H1 (cell line): ENCODE measurements at regions not wholly inside any gene's neighbourhood (a gene's known extent, or its start where the extent isn't known, plus 50 kb on each side); places are given as distances from the start of the nearest gene placed in this dataset.

Source experiments
- SIRT6 ChIP-seq: IDR thresholded peaks from one replicate; pipeline ENCODE4 v1.7.1; 2012; ENCODE audit warnings: low read length, inconsistent platforms
- TF ChIP-seq, protein P1 (sequence below): fragments of 300-600 bp; sonication (generic); IDR thresholded peaks from 2 replicates; pipeline ENCODE4 v1.7.1; 2012; ENCODE audit warnings: low read length, moderate library complexity, mild to moderate bottlenecking, inconsistent platforms; ENCODE audit not compliant: insufficient replicate concordance

GRCh38 chr20:59101961-59102360 lies 59.4 kb upstream of the PRELID3B start (continued):
- TF ChIP-seq, protein P1, sequence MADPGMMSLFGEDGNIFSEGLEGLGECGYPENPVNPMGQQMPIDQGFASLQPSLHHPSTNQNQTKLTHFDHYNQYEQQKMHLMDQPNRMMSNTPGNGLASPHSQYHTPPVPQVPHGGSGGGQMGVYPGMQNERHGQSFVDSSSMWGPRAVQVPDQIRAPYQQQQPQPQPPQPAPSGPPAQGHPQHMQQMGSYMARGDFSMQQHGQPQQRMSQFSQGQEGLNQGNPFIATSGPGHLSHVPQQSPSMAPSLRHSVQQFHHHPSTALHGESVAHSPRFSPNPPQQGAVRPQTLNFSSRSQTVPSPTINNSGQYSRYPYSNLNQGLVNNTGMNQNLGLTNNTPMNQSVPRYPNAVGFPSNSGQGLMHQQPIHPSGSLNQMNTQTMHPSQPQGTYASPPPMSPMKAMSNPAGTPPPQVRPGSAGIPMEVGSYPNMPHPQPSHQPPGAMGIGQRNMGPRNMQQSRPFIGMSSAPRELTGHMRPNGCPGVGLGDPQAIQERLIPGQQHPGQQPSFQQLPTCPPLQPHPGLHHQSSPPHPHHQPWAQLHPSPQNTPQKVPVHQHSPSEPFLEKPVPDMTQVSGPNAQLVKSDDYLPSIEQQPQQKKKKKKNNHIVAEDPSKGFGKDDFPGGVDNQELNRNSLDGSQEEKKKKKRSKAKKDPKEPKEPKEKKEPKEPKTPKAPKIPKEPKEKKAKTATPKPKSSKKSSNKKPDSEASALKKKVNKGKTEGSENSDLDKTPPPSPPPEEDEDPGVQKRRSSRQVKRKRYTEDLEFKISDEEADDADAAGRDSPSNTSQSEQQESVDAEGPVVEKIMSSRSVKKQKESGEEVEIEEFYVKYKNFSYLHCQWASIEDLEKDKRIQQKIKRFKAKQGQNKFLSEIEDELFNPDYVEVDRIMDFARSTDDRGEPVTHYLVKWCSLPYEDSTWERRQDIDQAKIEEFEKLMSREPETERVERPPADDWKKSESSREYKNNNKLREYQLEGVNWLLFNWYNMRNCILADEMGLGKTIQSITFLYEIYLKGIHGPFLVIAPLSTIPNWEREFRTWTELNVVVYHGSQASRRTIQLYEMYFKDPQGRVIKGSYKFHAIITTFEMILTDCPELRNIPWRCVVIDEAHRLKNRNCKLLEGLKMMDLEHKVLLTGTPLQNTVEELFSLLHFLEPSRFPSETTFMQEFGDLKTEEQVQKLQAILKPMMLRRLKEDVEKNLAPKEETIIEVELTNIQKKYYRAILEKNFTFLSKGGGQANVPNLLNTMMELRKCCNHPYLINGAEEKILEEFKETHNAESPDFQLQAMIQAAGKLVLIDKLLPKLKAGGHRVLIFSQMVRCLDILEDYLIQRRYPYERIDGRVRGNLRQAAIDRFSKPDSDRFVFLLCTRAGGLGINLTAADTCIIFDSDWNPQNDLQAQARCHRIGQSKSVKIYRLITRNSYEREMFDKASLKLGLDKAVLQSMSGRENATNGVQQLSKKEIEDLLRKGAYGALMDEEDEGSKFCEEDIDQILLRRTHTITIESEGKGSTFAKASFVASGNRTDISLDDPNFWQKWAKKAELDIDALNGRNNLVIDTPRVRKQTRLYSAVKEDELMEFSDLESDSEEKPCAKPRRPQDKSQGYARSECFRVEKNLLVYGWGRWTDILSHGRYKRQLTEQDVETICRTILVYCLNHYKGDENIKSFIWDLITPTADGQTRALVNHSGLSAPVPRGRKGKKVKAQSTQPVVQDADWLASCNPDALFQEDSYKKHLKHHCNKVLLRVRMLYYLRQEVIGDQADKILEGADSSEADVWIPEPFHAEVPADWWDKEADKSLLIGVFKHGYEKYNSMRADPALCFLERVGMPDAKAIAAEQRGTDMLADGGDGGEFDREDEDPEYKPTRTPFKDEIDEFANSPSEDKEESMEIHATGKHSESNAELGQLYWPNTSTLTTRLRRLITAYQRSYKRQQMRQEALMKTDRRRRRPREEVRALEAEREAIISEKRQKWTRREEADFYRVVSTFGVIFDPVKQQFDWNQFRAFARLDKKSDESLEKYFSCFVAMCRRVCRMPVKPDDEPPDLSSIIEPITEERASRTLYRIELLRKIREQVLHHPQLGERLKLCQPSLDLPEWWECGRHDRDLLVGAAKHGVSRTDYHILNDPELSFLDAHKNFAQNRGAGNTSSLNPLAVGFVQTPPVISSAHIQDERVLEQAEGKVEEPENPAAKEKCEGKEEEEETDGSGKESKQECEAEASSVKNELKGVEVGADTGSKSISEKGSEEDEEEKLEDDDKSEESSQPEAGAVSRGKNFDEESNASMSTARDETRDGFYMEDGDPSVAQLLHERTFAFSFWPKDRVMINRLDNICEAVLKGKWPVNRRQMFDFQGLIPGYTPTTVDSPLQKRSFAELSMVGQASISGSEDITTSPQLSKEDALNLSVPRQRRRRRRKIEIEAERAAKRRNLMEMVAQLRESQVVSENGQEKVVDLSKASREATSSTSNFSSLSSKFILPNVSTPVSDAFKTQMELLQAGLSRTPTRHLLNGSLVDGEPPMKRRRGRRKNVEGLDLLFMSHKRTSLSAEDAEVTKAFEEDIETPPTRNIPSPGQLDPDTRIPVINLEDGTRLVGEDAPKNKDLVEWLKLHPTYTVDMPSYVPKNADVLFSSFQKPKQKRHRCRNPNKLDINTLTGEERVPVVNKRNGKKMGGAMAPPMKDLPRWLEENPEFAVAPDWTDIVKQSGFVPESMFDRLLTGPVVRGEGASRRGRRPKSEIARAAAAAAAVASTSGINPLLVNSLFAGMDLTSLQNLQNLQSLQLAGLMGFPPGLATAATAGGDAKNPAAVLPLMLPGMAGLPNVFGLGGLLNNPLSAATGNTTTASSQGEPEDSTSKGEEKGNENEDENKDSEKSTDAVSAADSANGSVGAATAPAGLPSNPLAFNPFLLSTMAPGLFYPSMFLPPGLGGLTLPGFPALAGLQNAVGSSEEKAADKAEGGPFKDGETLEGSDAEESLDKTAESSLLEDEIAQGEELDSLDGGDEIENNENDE = no peak
- no peak for TF ChIP-seq SIRT6
